ENCODE measurements at regions not wholly inside any gene's neighbourhood (a gene's known extent, or its start where the extent isn't known, plus 50 kb on each side); places are given as distances from the start of the nearest gene placed in this dataset.

DNA sequence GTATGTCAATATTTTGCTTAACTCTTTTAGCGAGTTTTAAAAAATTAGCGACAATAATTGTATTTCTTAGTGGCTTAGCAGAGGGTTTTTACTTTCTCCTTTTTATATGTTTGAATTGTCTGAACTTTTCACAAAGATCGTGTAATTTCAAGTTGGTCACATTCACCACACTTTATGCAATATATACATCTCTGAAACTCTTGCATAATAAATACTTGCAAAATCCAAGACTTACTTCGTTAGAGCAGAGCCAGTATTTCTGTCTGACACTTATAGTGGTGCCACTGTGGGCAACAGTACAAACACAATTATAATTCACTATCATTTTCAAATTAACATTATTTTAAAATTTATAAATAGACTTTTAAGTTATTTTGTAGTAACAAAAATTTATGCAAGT is 62.0 kb downstream of the SUCNR1 start:
- TF ChIP-seq EZH2 (IDR thresholded peaks at IDR 0.05; ENCODE audit: insufficient read depth, poor library complexity, severe bottlenecking) (no peak), EZH2phosphoT487 (IDR thresholded peaks at IDR 0.05; ENCODE audit: insufficient read depth, low read depth) (no peak)
- H3K9me3 ChIP-seq (ENCODE audit: low read depth), result no peaks in the 10 kb centered on the region
- H3F3A ChIP-seq (ENCODE audit: insufficient read depth), result peaks cover 20% of the 10 kb centered on the region; the same call in 1 of the 2 replicates
- 83 to 86% methylated on average over 4 of the region's 4 CpGs for WGBS, 2 experiments (ENCODE audit: low coverage in 1 of 2, low lambda C conversion rate in 2 of 2, missing lambda C conversion rate in 2 of 2)
- H3K27me3 ChIP-seq (replicated peaks; ENCODE audit: insufficient read depth), result no peaks in the 10 kb centered on the region
- H3K4me3 ChIP-seq, result no peak overlapping the region
- H3K9ac ChIP-seq, result no peak overlapping the region
- no peak overlapping the region for H3K27ac ChIP-seq
- H3K4me2 ChIP-seq (ENCODE audit: unreplicated experiment), result no peak overlapping the region
- H3K36me3 ChIP-seq (ENCODE audit: low read depth), result no peaks in the 10 kb centered on the region
- H4K20me1 ChIP-seq (ENCODE audit: insufficient read depth), result no peaks in the 10 kb centered on the region
- no peaks in the 10 kb centered on the region for H3K79me2 ChIP-seq (ENCODE audit: insufficient read depth)
- no peak overlapping the region for H2AFZ ChIP-seq
- no peaks in the 10 kb centered on the region for H3K9me2 ChIP-seq (ENCODE audit: insufficient read depth)
- no peak for DNase-seq
- H3K4me1 ChIP-seq (ENCODE audit: insufficient read depth), result peaks cover 26% of the 10 kb centered on the region
- in situ Hi-C loops (cut with MboI), result no loop called here

DNA sequence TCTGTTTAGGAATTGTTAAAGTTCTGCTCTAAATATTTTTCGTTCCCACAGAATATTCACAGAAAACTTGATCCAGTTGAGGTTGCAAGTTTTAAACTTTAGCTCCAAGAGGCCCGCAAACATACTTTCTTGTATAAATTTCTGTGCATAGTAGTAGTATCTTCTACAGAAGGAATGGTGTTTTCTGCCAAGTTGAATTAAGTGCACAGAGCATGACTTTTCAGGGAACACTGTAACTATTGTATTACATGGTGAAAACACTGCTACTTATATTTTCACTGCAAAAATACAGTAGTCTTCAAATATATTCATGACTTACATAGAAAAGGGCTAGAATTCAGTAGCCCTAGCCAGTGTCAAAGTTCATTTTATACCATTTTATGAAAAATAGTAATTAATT is 67.0 kb downstream of the SUCNR1 start:
- Histone ChIP-seq H3K27ac (no peak overlapping the region), H3K9me2 (ENCODE audit: insufficient read depth) (no peaks in the 10 kb centered on the region), H3K4me2 (ENCODE audit: unreplicated experiment) (no peak overlapping the region), H4K20me1 (ENCODE audit: insufficient read depth) (no peaks in the 10 kb centered on the region), H3K9me3 (ENCODE audit: low read depth) (no peaks in the 10 kb centered on the region), H3K4me3 (no peak overlapping the region), H3K36me3 (ENCODE audit: low read depth) (no peaks in the 10 kb centered on the region), H3K27me3 (replicated peaks; ENCODE audit: insufficient read depth) (no peaks in the 10 kb centered on the region), H3K79me2 (ENCODE audit: insufficient read depth) (no peaks in the 10 kb centered on the region), H3K4me1 (ENCODE audit: insufficient read depth) (no peaks in the 10 kb centered on the region), H3K9ac (no peak overlapping the region), H3F3A (ENCODE audit: insufficient read depth) (no peaks in the 10 kb centered on the region), H2AFZ (no peak overlapping the region)
- in situ Hi-C loops (cut with MboI), result no loop called here
- DNase-seq, result no peak
- TF ChIP-seq EZH2 (IDR thresholded peaks at IDR 0.05; ENCODE audit: insufficient read depth, poor library complexity, severe bottlenecking) (no peak), EZH2phosphoT487 (IDR thresholded peaks at IDR 0.05; ENCODE audit: insufficient read depth, low read depth) (no peak)
- WGBS, 2 experiments (ENCODE audit: low coverage in 1 of 2, low lambda C conversion rate in 2 of 2, missing lambda C conversion rate in 2 of 2), result 82 to 88% methylated on average over 2 of the region's 2 CpGs

DNA sequence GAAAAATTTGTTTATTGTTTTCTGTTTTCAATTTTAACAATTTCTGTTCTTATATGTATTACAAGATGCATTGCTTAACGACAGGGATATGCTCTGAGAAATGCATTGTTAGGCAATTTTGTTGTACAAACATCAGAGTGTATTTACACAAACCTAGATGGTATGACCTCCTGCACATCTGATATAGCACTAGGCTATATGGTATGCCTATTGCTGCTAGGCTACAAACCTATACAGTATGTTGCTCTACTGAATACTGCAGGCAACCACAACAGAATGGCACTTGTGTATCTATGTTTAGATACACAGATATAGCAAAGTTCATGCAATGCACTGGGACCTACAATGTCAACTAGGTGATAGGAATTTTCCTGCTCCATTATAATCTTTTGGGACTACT is 70.1 kb downstream of the SUCNR1 start:
- Histone ChIP-seq H3F3A (ENCODE audit: insufficient read depth) (peaks cover 10% of the 10 kb centered on the region; the same call in 1 of the 2 replicates), H3K36me3 (ENCODE audit: low read depth) (no peaks in the 10 kb centered on the region), H3K27me3 (replicated peaks; ENCODE audit: insufficient read depth) (no peaks in the 10 kb centered on the region), H3K27ac (no peak overlapping the region), H2AFZ (no peak overlapping the region), H3K4me1 (ENCODE audit: insufficient read depth) (peaks cover 17% of the 10 kb centered on the region), H3K4me3 (no peak overlapping the region), H4K20me1 (ENCODE audit: insufficient read depth) (no peaks in the 10 kb centered on the region), H3K4me2 (ENCODE audit: unreplicated experiment) (no peak overlapping the region), H3K9me3 (ENCODE audit: low read depth) (no peaks in the 10 kb centered on the region), H3K9me2 (ENCODE audit: insufficient read depth) (no peaks in the 10 kb centered on the region), H3K79me2 (ENCODE audit: insufficient read depth) (no peaks in the 10 kb centered on the region), H3K9ac (no peak overlapping the region)
- no peak for DNase-seq
- in situ Hi-C loops (cut with MboI), result no loop called here
- 90 to 96% methylated on average over 1 of the region's 1 CpG for WGBS, 2 experiments (ENCODE audit: low coverage in 1 of 2, low lambda C conversion rate in 2 of 2, missing lambda C conversion rate in 2 of 2)
- TF ChIP-seq EZH2 (IDR thresholded peaks at IDR 0.05; ENCODE audit: insufficient read depth, poor library complexity, severe bottlenecking) (no peak), EZH2phosphoT487 (IDR thresholded peaks at IDR 0.05; ENCODE audit: insufficient read depth, low read depth) (no peak)

DNA sequence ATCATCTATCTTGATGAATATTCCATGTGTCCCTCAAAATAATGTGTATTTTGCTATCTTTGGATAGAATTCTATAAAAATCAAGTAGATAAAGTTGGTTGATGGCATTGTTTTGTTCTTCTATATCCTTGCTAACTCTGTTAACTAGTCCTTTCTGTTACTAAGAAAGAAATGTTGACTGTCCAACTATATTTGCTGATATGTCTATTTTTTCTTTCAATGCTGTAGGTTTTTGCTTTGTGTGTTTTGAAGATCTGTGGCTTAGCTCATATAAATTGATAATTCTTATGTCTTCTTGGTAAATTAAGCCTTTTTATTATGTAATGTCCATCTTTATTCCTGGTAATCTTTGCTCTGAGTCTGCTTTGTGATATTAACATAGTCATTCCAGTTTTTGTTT is 70.9 kb downstream of the SUCNR1 start:
- Histone ChIP-seq H3K27me3 (replicated peaks; ENCODE audit: insufficient read depth) (no peaks in the 10 kb centered on the region), H3K9ac (no peak overlapping the region), H3K27ac (no peak overlapping the region), H3K4me1 (ENCODE audit: insufficient read depth) (peaks cover 17% of the 10 kb centered on the region), H3K36me3 (ENCODE audit: low read depth) (no peaks in the 10 kb centered on the region), H3K9me2 (ENCODE audit: insufficient read depth) (no peaks in the 10 kb centered on the region), H3K4me2 (ENCODE audit: unreplicated experiment) (no peak overlapping the region), H3K9me3 (ENCODE audit: low read depth) (no peaks in the 10 kb centered on the region), H4K20me1 (ENCODE audit: insufficient read depth) (no peaks in the 10 kb centered on the region), H3F3A (ENCODE audit: insufficient read depth) (peaks cover 10% of the 10 kb centered on the region; the same call in 1 of the 2 replicates), H3K79me2 (ENCODE audit: insufficient read depth) (no peaks in the 10 kb centered on the region), H2AFZ (no peak overlapping the region), H3K4me3 (no peak overlapping the region)
- in situ Hi-C loops (cut with MboI), result no loop called here
- TF ChIP-seq EZH2 (IDR thresholded peaks at IDR 0.05; ENCODE audit: insufficient read depth, poor library complexity, severe bottlenecking) (no peak), EZH2phosphoT487 (IDR thresholded peaks at IDR 0.05; ENCODE audit: insufficient read depth, low read depth) (no peak)
- no peak for DNase-seq

DNA sequence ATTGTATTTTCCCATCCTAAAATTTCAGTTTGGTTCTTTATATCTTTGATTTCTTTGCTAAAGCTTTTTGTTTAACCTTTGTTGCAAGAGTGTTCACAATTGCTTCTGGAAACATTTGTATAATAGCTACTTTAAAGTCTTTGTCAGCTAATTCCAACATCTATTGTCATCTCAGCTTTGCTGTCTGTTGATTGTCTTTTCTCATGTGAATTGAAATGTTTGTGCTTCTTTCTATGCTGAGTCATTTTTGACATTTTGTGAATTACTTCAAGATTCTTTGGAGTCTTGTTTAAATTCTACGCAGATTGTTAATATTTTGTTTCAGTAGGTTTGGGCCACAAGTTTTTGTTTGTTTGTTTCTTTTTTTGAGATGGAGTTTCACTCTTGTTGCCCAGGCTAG is 73.2 kb downstream of the SUCNR1 start:
- Histone ChIP-seq H3K27me3 (replicated peaks; ENCODE audit: insufficient read depth) (no peaks in the 10 kb centered on the region), H3K4me1 (ENCODE audit: insufficient read depth) (peaks cover 17% of the 10 kb centered on the region), H3F3A (ENCODE audit: insufficient read depth) (peaks cover 10% of the 10 kb centered on the region; the same call in 1 of the 2 replicates), H3K4me2 (ENCODE audit: unreplicated experiment) (peak overlapping the region; percentile 49), H3K9ac (no peak overlapping the region), H2AFZ (peak overlapping the region; percentile 39), H3K27ac (peak overlapping the region; percentile 42), H3K9me2 (ENCODE audit: insufficient read depth) (no peaks in the 10 kb centered on the region), H4K20me1 (ENCODE audit: insufficient read depth) (no peaks in the 10 kb centered on the region), H3K36me3 (ENCODE audit: low read depth) (no peaks in the 10 kb centered on the region), H3K4me3 (no peak overlapping the region), H3K79me2 (ENCODE audit: insufficient read depth) (no peaks in the 10 kb centered on the region), H3K9me3 (ENCODE audit: low read depth) (peaks cover 3% of the 10 kb centered on the region)
- TF ChIP-seq EZH2phosphoT487 (IDR thresholded peaks at IDR 0.05; ENCODE audit: insufficient read depth, low read depth) (no peak), EZH2 (IDR thresholded peaks at IDR 0.05; ENCODE audit: insufficient read depth, poor library complexity, severe bottlenecking) (no peak)
- peak; percentile 66 for DNase-seq
- 11 to 20% methylated on average over 1 of the region's 1 CpG for WGBS, 2 experiments (ENCODE audit: low coverage in 1 of 2, low lambda C conversion rate in 2 of 2, missing lambda C conversion rate in 2 of 2)
- in situ Hi-C loops (cut with MboI), result no loop called here

All from GM23248 (cell line).